T-helper 1 cell treated with Interleukin-12 subunit alpha and Interleukin-12 subunit beta and Interleukin-4 antibody, amounts not matched to agents 30 μg/mL and 1 μg/mL, for 36 hours (primary cell): ENCODE measurements at regions not wholly inside any gene's neighbourhood (a gene's known extent, or its start where the extent isn't known, plus 50 kb on each side); places are given as distances from the start of the nearest gene placed in this dataset.
A peak's percentile ranks its signal among the peaks of the same experiment; 100 is the strongest.

ENCODE experiments used
- H3K27ac Mint-ChIP-seq: one replicate; pipeline ENCODE4 v1.8.0; 2021; ENCODE audit warnings: mild to moderate bottlenecking, mixed read lengths
- H3K27me3 Mint-ChIP-seq: one replicate; pipeline ENCODE4 v1.8.0; 2021; ENCODE audit warnings: low read depth, mixed read lengths
- H3K36me3 Mint-ChIP-seq: one replicate; pipeline ENCODE4 v1.8.0; 2021; ENCODE audit warnings: low read depth, mixed read lengths
- H3K4me1 Mint-ChIP-seq: one replicate; pipeline ENCODE4 v1.8.0; 2021; ENCODE audit warnings: low read depth, mixed read lengths
- H3K4me3 Mint-ChIP-seq: one replicate; pipeline ENCODE4 v1.8.0; 2021; ENCODE audit warnings: mild to moderate bottlenecking, moderate library complexity, mixed read lengths
- H3K9me3 Mint-ChIP-seq: one replicate; pipeline ENCODE4 v1.8.0; 2021; ENCODE audit warnings: mixed read lengths

GRCh38 chr3:140832883-140833282 is 108.8 kb upstream of the SLC25A36 start:
- Mint-ChIP-seq H3K4me1 (peaks cover 5% of the 10 kb centered on the region), H3K36me3 (no peaks in the 10 kb centered on the region), H3K27ac (peak overlapping the region; percentile 66), H3K4me3 (peak overlapping the region; percentile 72), H3K27me3 (peaks cover 16% of the 10 kb centered on the region), H3K9me3 (no peaks in the 10 kb centered on the region)

- peaks cover 5% of the 10 kb centered on the region for H3K4me1 Mint-ChIP-seq
- peaks cover 16% of the 10 kb centered on the region for H3K27me3 Mint-ChIP-seq
- no peaks in the 10 kb centered on the region for H3K9me3 Mint-ChIP-seq
- H3K27ac Mint-ChIP-seq, result no peak overlapping the region
- no peaks in the 10 kb centered on the region for H3K36me3 Mint-ChIP-seq
- H3K4me3 Mint-ChIP-seq, result no peak overlapping the region
These were observed 107.2 kb upstream of the SLC25A36 start for GRCh38 chr3:140834266-140835037.

GRCh38 chr3:140842984-140843649 is 98.5 kb upstream of the SLC25A36 start:
- Mint-ChIP-seq H3K27ac (no peak overlapping the region), H3K36me3 (no peaks in the 10 kb centered on the region), H3K27me3 (peaks cover 16% of the 10 kb centered on the region), H3K4me1 (peaks cover 13% of the 10 kb centered on the region), H3K9me3 (no peaks in the 10 kb centered on the region), H3K4me3 (no peak overlapping the region)

GRCh38 chr3:140843656-140844055 is 98.0 kb upstream of the SLC25A36 start:
- Mint-ChIP-seq H3K9me3 (no peaks in the 10 kb centered on the region), H3K4me3 (no peak overlapping the region), H3K36me3 (no peaks in the 10 kb centered on the region), H3K4me1 (peaks cover 13% of the 10 kb centered on the region), H3K27me3 (peaks cover 17% of the 10 kb centered on the region), H3K27ac (no peak overlapping the region)

- Mint-ChIP-seq H3K4me3 (no peak overlapping the region), H3K4me1 (peaks cover 13% of the 10 kb centered on the region), H3K9me3 (no peaks in the 10 kb centered on the region), H3K36me3 (no peaks in the 10 kb centered on the region), H3K27ac (no peak overlapping the region), H3K27me3 (peaks cover 21% of the 10 kb centered on the region)
These were observed 97.6 kb upstream of the SLC25A36 start for GRCh38 chr3:140844072-140844471.

- H3K27ac Mint-ChIP-seq, result no peak overlapping the region
- peaks cover 26% of the 10 kb centered on the region for H3K27me3 Mint-ChIP-seq
- H3K36me3 Mint-ChIP-seq, result no peaks in the 10 kb centered on the region
- no peak overlapping the region for H3K4me3 Mint-ChIP-seq
- H3K9me3 Mint-ChIP-seq, result no peaks in the 10 kb centered on the region
- H3K4me1 Mint-ChIP-seq, result peaks cover 13% of the 10 kb centered on the region
These were observed 95.8 kb upstream of the SLC25A36 start for GRCh38 chr3:140845882-140846281.

GRCh38 chr3:140848666-140849065 is 93.0 kb upstream of the SLC25A36 start:
- H3K9me3 Mint-ChIP-seq, result peaks cover 4% of the 10 kb centered on the region
- H3K27ac Mint-ChIP-seq, result no peak overlapping the region
- H3K36me3 Mint-ChIP-seq, result no peaks in the 10 kb centered on the region
- H3K4me1 Mint-ChIP-seq, result peaks cover 13% of the 10 kb centered on the region
- peaks cover 40% of the 10 kb centered on the region for H3K27me3 Mint-ChIP-seq
- H3K4me3 Mint-ChIP-seq, result no peak overlapping the region

- Mint-ChIP-seq H3K4me1 (peaks cover 9% of the 10 kb centered on the region), H3K27ac (no peak overlapping the region), H3K36me3 (no peaks in the 10 kb centered on the region), H3K4me3 (no peak overlapping the region), H3K27me3 (peaks cover 40% of the 10 kb centered on the region), H3K9me3 (peaks cover 4% of the 10 kb centered on the region)
These were observed 91.3 kb upstream of the SLC25A36 start for GRCh38 chr3:140850210-140850955.

GRCh38 chr3:140854961-140855360 is 86.7 kb upstream of the SLC25A36 start:
- Mint-ChIP-seq H3K4me3 (no peak overlapping the region), H3K27ac (no peak overlapping the region), H3K9me3 (peaks cover 4% of the 10 kb centered on the region), H3K4me1 (no peaks in the 10 kb centered on the region), H3K36me3 (no peaks in the 10 kb centered on the region), H3K27me3 (peaks cover 14% of the 10 kb centered on the region)

- no peak overlapping the region for H3K4me3 Mint-ChIP-seq
- H3K36me3 Mint-ChIP-seq, result no peaks in the 10 kb centered on the region
- H3K27ac Mint-ChIP-seq, result no peak overlapping the region
- peaks cover 4% of the 10 kb centered on the region for H3K9me3 Mint-ChIP-seq
- H3K4me1 Mint-ChIP-seq, result no peaks in the 10 kb centered on the region
- H3K27me3 Mint-ChIP-seq, result peaks cover 17% of the 10 kb centered on the region
These were observed 84.7 kb upstream of the SLC25A36 start for GRCh38 chr3:140856905-140857304.

- Mint-ChIP-seq H3K36me3 (no peaks in the 10 kb centered on the region), H3K27me3 (peaks cover 21% of the 10 kb centered on the region), H3K9me3 (peaks cover 4% of the 10 kb centered on the region), H3K4me3 (no peak overlapping the region), H3K4me1 (no peaks in the 10 kb centered on the region), H3K27ac (no peak overlapping the region)
These were observed 83.6 kb upstream of the SLC25A36 start for GRCh38 chr3:140857993-140858392.

GRCh38 chr3:140859592-140860336 is 81.9 kb upstream of the SLC25A36 start:
- H3K27me3 Mint-ChIP-seq, result peaks cover 16% of the 10 kb centered on the region

GRCh38 chr3:140863580-140864009 is 78.0 kb upstream of the SLC25A36 start:
- Mint-ChIP-seq H3K9me3 (no peaks in the 10 kb centered on the region), H3K4me3 (no peak overlapping the region), H3K27ac (no peak overlapping the region), H3K27me3 (peaks cover 16% of the 10 kb centered on the region), H3K4me1 (peaks cover 3% of the 10 kb centered on the region), H3K36me3 (no peaks in the 10 kb centered on the region)

More at GRCh38 chr3:140859592-140860336, 81.9 kb upstream of the SLC25A36 start:
- Mint-ChIP-seq H3K27ac (no peak overlapping the region), H3K9me3 (no peaks in the 10 kb centered on the region), H3K36me3 (no peaks in the 10 kb centered on the region), H3K4me3 (no peak overlapping the region), H3K4me1 (peaks cover 3% of the 10 kb centered on the region)

- Mint-ChIP-seq H3K4me3 (no peak overlapping the region), H3K27ac (no peak overlapping the region), H3K36me3 (no peaks in the 10 kb centered on the region), H3K27me3 (no peaks in the 10 kb centered on the region), H3K4me1 (no peaks in the 10 kb centered on the region), H3K9me3 (no peaks in the 10 kb centered on the region)
These were observed 71.3 kb upstream of the SLC25A36 start for GRCh38 chr3:140870351-140870750.
